ENCODE measurements at regions not wholly inside any gene's neighbourhood (a gene's known extent, or its start where the extent isn't known, plus 50 kb on each side); places are given as distances from the start of the nearest gene placed in this dataset.

GRCh38 chr1:5010236-5010635, 355.8 kb downstream of the AJAP1 start:
- no peak for DNase-seq (ENCODE audit: extremely low read depth, low read depth)
- TF ChIP-seq CTCF (IDR thresholded peaks at IDR 0.05; ENCODE audit: low read depth, low read length), result no peak

- no peak for TF ChIP-seq CTCF (IDR thresholded peaks at IDR 0.05; ENCODE audit: low read depth, low read length)
- no peak for DNase-seq (ENCODE audit: extremely low read depth, low read depth)
Measured at GRCh38 chr1:5009376-5010065, 355.1 kb downstream of the AJAP1 start.

GRCh38 chr1:5005171-5005570, 350.8 kb downstream of the AJAP1 start:
- no peak for DNase-seq (ENCODE audit: extremely low read depth, low read depth)
- TF ChIP-seq CTCF (IDR thresholded peaks at IDR 0.05; ENCODE audit: low read depth, low read length), result no peak

GRCh38 chr1:5002676-5003075, 348.3 kb downstream of the AJAP1 start:
- TF ChIP-seq CTCF (IDR thresholded peaks at IDR 0.05; ENCODE audit: low read depth, low read length), result no peak
- no peak for DNase-seq (ENCODE audit: extremely low read depth, low read depth)

- DNase-seq (ENCODE audit: extremely low read depth, low read depth), result no peak
- no peak for TF ChIP-seq CTCF (IDR thresholded peaks at IDR 0.05; ENCODE audit: low read depth, low read length)
Measured at GRCh38 chr1:5001466-5001865, 347.1 kb downstream of the AJAP1 start.

GRCh38 chr1:4986306-4986705, 331.9 kb downstream of the AJAP1 start:
- TF ChIP-seq CTCF (IDR thresholded peaks at IDR 0.05; ENCODE audit: low read depth, low read length), result no peak
- no peak for DNase-seq (ENCODE audit: extremely low read depth, low read depth)

GRCh38 chr1:4984841-4985240, 330.4 kb downstream of the AJAP1 start:
- TF ChIP-seq CTCF (IDR thresholded peaks at IDR 0.05; ENCODE audit: low read depth, low read length), result no peak
- DNase-seq (ENCODE audit: extremely low read depth, low read depth), result no peak

Measured in AG09319 (cell line).